ENCODE measurements at regions not wholly inside any gene's neighbourhood (a gene's known extent, or its start where the extent isn't known, plus 50 kb on each side); places are given as distances from the start of the nearest gene placed in this dataset.

GRCh38 chr2:6355886-6356761, 509.6 kb downstream of the CMPK2 start:
- DNase-seq (ENCODE audit: low read depth): no peak

GRCh38 chr2:6358546-6358945, 507.2 kb downstream of the CMPK2 start:
- DNase-seq (ENCODE audit: low read depth): no peak

GRCh38 chr2:6358985-6359384, 506.7 kb downstream of the CMPK2 start:
- no peak for DNase-seq (ENCODE audit: low read depth)

- no peak for DNase-seq (ENCODE audit: low read depth)
Observed at GRCh38 chr2:6359964-6360363, 505.7 kb downstream of the CMPK2 start.

GRCh38 chr2:6362671-6363450, 502.8 kb downstream of the CMPK2 start:
- DNase-seq (ENCODE audit: low read depth): no peak

GRCh38 chr2:6368281-6368680, 497.4 kb downstream of the CMPK2 start:
- no peak for DNase-seq (ENCODE audit: low read depth)

GRCh38 chr2:6369266-6369665, 496.4 kb downstream of the CMPK2 start:
- DNase-seq (ENCODE audit: low read depth): no peak

- no peak for DNase-seq (ENCODE audit: low read depth)
Observed at GRCh38 chr2:6370753-6371551, 494.8 kb downstream of the CMPK2 start.

- DNase-seq (ENCODE audit: low read depth): no peak
Observed at GRCh38 chr2:6372317-6372901, 493.3 kb downstream of the CMPK2 start.

- DNase-seq (ENCODE audit: low read depth): no peak
Observed at GRCh38 chr2:6381326-6381725, 484.4 kb downstream of the CMPK2 start.

- DNase-seq (ENCODE audit: low read depth): no peak
Observed at GRCh38 chr2:6384341-6384740, 481.4 kb downstream of the CMPK2 start.

- no peak for DNase-seq (ENCODE audit: low read depth)
Observed at GRCh38 chr2:6392354-6392753, 473.4 kb downstream of the CMPK2 start.

GRCh38 chr2:6392966-6393365, 472.7 kb downstream of the CMPK2 start:
- DNase-seq (ENCODE audit: low read depth): no peak

- no peak for DNase-seq (ENCODE audit: low read depth)
Observed at GRCh38 chr2:6393819-6394218, 471.9 kb downstream of the CMPK2 start.

GRCh38 chr2:6394276-6394675, 471.4 kb downstream of the CMPK2 start:
- DNase-seq (ENCODE audit: low read depth): no peak

- DNase-seq (ENCODE audit: low read depth): no peak
Observed at GRCh38 chr2:6398421-6398820, 467.3 kb downstream of the CMPK2 start.

- no peak for DNase-seq (ENCODE audit: low read depth)
Observed at GRCh38 chr2:6401301-6401700, 464.4 kb downstream of the CMPK2 start.

- no peak for DNase-seq (ENCODE audit: low read depth)
Observed at GRCh38 chr2:6408057-6408456, 457.6 kb downstream of the CMPK2 start.

- no peak for DNase-seq (ENCODE audit: low read depth)
Observed at GRCh38 chr2:6410313-6410712, 455.4 kb downstream of the CMPK2 start.

- no peak for DNase-seq (ENCODE audit: low read depth)
Observed at GRCh38 chr2:6412533-6413091, 453.1 kb downstream of the CMPK2 start.

- DNase-seq (ENCODE audit: low read depth): no peak
Observed at GRCh38 chr2:6417050-6417449, 448.7 kb downstream of the CMPK2 start.

GRCh38 chr2:6418291-6418690, 447.4 kb downstream of the CMPK2 start:
- no peak for DNase-seq (ENCODE audit: low read depth)
